ENCODE measurements at regions not wholly inside any gene's neighbourhood (a gene's known extent, or its start where the extent isn't known, plus 50 kb on each side); places are given as distances from the start of the nearest gene placed in this dataset.

DNA sequence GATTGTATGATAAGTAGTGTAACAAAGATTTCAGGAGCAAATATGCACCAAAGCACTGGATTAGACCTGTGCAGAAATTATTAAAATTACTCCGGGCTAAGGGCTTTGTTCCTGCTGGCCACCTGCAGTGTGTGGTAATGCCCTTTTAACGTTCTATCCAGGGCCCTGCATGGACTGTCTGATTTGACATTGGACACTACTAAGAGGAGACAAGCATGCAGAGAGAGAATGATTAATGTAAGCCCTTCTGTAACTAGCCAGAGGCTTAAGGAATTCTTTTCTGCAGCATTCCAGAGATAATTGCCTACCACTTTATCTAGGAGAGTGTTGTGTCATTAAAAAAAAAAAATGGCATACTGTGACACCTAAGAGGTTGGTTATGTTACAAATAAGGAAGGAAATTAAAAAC is 117.0 kb downstream of the PCDH7 start:
- H3K4me3 ChIP-seq (ENCODE audit: low read depth, low read length, poor library complexity, severe bottlenecking): no peak overlapping the region
- intact Hi-C loops (cut with micrococcal nuclease; ENCODE audit: unreplicated experiment): loop anchor here (10.0 kb wide), 2 partner anchors 112 to 118 kb away; partner anchors contain the start of gene PCDH7

DNA sequence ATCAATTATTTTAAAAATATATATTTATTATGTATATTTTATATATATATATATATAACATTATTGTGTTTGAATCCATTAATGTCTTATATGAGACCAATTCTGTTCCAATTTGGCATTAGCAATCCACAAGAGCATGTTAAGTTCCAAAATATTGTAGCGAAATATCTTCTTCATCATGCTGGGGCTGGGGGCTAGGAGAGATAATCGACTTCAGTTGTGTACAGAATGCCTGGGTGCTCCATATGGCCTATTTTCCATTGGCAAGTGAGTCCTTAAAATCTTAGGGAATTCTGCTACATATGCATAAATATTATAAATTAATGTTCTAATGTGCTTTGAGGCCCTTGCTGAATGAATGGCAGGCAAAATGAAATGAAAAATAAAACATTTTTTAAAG is 117.7 kb downstream of the PCDH7 start:
- no peak overlapping the region for H3K4me3 ChIP-seq (ENCODE audit: low read depth, low read length, poor library complexity, severe bottlenecking)
- intact Hi-C loops (cut with micrococcal nuclease; ENCODE audit: unreplicated experiment): loop anchor here (10.0 kb wide), 2 partner anchors 113 to 117 kb away; partner anchors contain the start of gene PCDH7
- BruUV-seq (replicated peaks): no TSS peak
- POLR2A ChIA-PET (ENCODE audit: low non-redundant PET): no interaction called here
- peaks cover 82% of the 10 kb centered on the region for H3K4me1 ChIP-seq (ENCODE audit: insufficient read depth, low read length, poor library complexity, severe bottlenecking)
- CTCF ChIA-PET: no interaction called here
- H3K9me3 ChIP-seq (ENCODE audit: low read depth, low read length, poor library complexity, severe bottlenecking): no peaks in the 10 kb centered on the region
- H3K36me3 ChIP-seq (ENCODE audit: insufficient read depth, low read length, poor library complexity, severe bottlenecking): no peaks in the 10 kb centered on the region
- no peak for DNase-seq (ENCODE audit: low spot score)
- no peak overlapping the region for H3K27ac ChIP-seq (ENCODE audit: low read depth, low read length, poor library complexity, severe bottlenecking)
- TF ChIP-seq EZH2 (IDR thresholded peaks at IDR 0.05; ENCODE audit: borderline replicate concordance, low read depth, low read length, poor library complexity, severe bottlenecking) (no peak), CTCF (conservative IDR thresholded peaks at IDR 0.05; ENCODE audit: low read depth, low read length) (no peak)
- H3K27me3 ChIP-seq (replicated peaks; ENCODE audit: insufficient read depth, low read depth, low read length, poor library complexity): no peaks in the 10 kb centered on the region

More for the DNA sequence above, 117.0 kb downstream of the PCDH7 start:
- H3K36me3 ChIP-seq (ENCODE audit: insufficient read depth, low read length, poor library complexity, severe bottlenecking): no peaks in the 10 kb centered on the region
- TF ChIP-seq CTCF (conservative IDR thresholded peaks at IDR 0.05; ENCODE audit: low read depth, low read length) (no peak), EZH2 (IDR thresholded peaks at IDR 0.05; ENCODE audit: borderline replicate concordance, low read depth, low read length, poor library complexity, severe bottlenecking) (no peak)
- peaks cover 89% of the 10 kb centered on the region for H3K4me1 ChIP-seq (ENCODE audit: insufficient read depth, low read length, poor library complexity, severe bottlenecking)
- BruUV-seq (replicated peaks): no TSS peak
- H3K9me3 ChIP-seq (ENCODE audit: low read depth, low read length, poor library complexity, severe bottlenecking): no peaks in the 10 kb centered on the region
- peak; percentile 85 for DNase-seq (ENCODE audit: low spot score)
- H3K27me3 ChIP-seq (replicated peaks; ENCODE audit: insufficient read depth, low read depth, low read length, poor library complexity): no peaks in the 10 kb centered on the region
- peak overlapping the region; percentile 37 for H3K27ac ChIP-seq (ENCODE audit: low read depth, low read length, poor library complexity, severe bottlenecking)
- CTCF ChIA-PET: no interaction called here
- POLR2A ChIA-PET (ENCODE audit: low non-redundant PET): no interaction called here

- Histone ChIP-seq H3K36me3 (ENCODE audit: insufficient read depth, low read length, poor library complexity, severe bottlenecking) (no peaks in the 10 kb centered on the region), H3K27me3 (replicated peaks; ENCODE audit: insufficient read depth, low read depth, low read length, poor library complexity) (no peaks in the 10 kb centered on the region), H3K27ac (ENCODE audit: low read depth, low read length, poor library complexity, severe bottlenecking) (no peak overlapping the region), H3K9me3 (ENCODE audit: low read depth, low read length, poor library complexity, severe bottlenecking) (no peaks in the 10 kb centered on the region), H3K4me1 (ENCODE audit: insufficient read depth, low read length, poor library complexity, severe bottlenecking) (peaks cover 77% of the 10 kb centered on the region), H3K4me3 (ENCODE audit: low read depth, low read length, poor library complexity, severe bottlenecking) (no peak overlapping the region)
- no peak for TF ChIP-seq CTCF (conservative IDR thresholded peaks at IDR 0.05; ENCODE audit: low read depth, low read length)
- no peak for TF ChIP-seq EZH2 (IDR thresholded peaks at IDR 0.05; ENCODE audit: borderline replicate concordance, low read depth, low read length, poor library complexity, severe bottlenecking)
- DNase-seq (ENCODE audit: low spot score): no peak
- intact Hi-C loops (cut with micrococcal nuclease; ENCODE audit: unreplicated experiment): loop anchor here (10.0 kb wide), 2 partner anchors 114 to 116 kb away; partner anchors contain the start of gene PCDH7
- no TSS peak for BruUV-seq (replicated peaks)
- ChIA-PET CTCF (no interaction called here), POLR2A (ENCODE audit: low non-redundant PET) (no interaction called here)
Measured at GRCh38 chr4:30838331-30838730, 118.2 kb downstream of the PCDH7 start.
